K562 (cell line): ENCODE measurements at regions not wholly inside any gene's neighbourhood (a gene's known extent, or its start where the extent isn't known, plus 50 kb on each side); places are given as distances from the start of the nearest gene placed in this dataset.
A peak's percentile ranks its signal among the peaks of the same experiment; 100 is the strongest.

Source experiments
- ATAC-seq: fragments of 200-7000 bp; cut with Tn5 transposase; 3 replicates; pipeline ENCODE4 v1.9.1; 2020; ENCODE audit warnings: moderate library complexity
- BruUV-seq: library from RNA; stranded (reverse); fragments of 400-500 nt; replicated peaks from 2 replicates; lab custom pipeline; 2021; lab: Mats Ljungman, UMichigan
- CTCF ChIA-PET: fragments of 300-600 bp; formaldehyde crosslinking; extraction: SDS; loops from one replicate; lab custom pipeline; 2021; ENCODE audit warnings: low intra/inter-chr PET ratio; lab: Yijun Ruan, JAX
- POLR2A ChIA-PET: fragments of 300-600, 350-650 bp; sonication (Branson Sonifier 250); formaldehyde crosslinking; extraction: SDS; loops from one replicate; lab custom pipeline; 2021; ENCODE audit warnings: antibody characterized with exemption, inconsistent platforms; lab: Yijun Ruan, JAX
- DNase-seq, 4 experiments: peaks; one replicate each; pipeline versions ENCODE4 v3.0.0 to v3.0.0-alpha.2; 2011 to 2018; ENCODE audit warnings: low spot score in 3 of 4, mixed read lengths in 3 of 4; ENCODE audit errors: extremely low read depth in 1 of 4
- FAIRE-seq: peaks from 2 replicates; lab custom pipeline; 2011; peaks lifted over from hg19 to GRCh38; lab: Jason Lieb, UNC
- H2AFZ ChIP-seq: 2 replicates; pipeline ENCODE4 v1.6.0; 2011; ENCODE audit warnings: low read depth, low read length, control low read depth, inconsistent platforms
- H3K27ac ChIP-seq: fragments of 200-600 bp; 3 replicates; pipeline ENCODE4 v1.8.0; 2011; ENCODE audit warnings: low read depth, mild to moderate bottlenecking, control low read depth, inconsistent platforms, low read length, moderate library complexity, mixed read lengths; ENCODE audit errors: extremely low read depth
- H3K27me3 ChIP-seq, 2 experiments: fragments of 300-600 bp in 1 of 2; 2 replicates in 1 of 2; 3 replicates in 1 of 2; pipeline versions ENCODE4 v1.6.0 to v1.8.0; 2011; ENCODE audit warnings: inconsistent platforms in 2 of 2, low read length in 2 of 2, mild to moderate bottlenecking in 1 of 2, mixed read lengths in 1 of 2, moderate library complexity in 1 of 2; ENCODE audit not compliant: control insufficient read depth in 2 of 2, insufficient read depth in 2 of 2
- H3K36me3 ChIP-seq: fragments of 300-600 bp; 3 replicates; pipeline ENCODE4 v1.8.0; 2011; ENCODE audit warnings: mild to moderate bottlenecking, low read length, inconsistent platforms; ENCODE audit not compliant: control insufficient read depth, insufficient read depth
- H3K4me1 ChIP-seq, 2 experiments: fragments of 200-600 bp in 1 of 2; replicated peaks in 1 of 2; 2 replicates in 1 of 2; 3 replicates in 1 of 2; pipeline versions ENCODE4 v1.5.1 to v1.8.0; 2011; ENCODE audit warnings: inconsistent platforms in 2 of 2, low read length in 2 of 2, mild to moderate bottlenecking in 1 of 2, mixed read lengths in 1 of 2, moderate library complexity in 1 of 2; ENCODE audit not compliant: control insufficient read depth in 2 of 2, insufficient read depth in 2 of 2
- H3K4me2 ChIP-seq: 2 replicates; pipeline ENCODE4 v1.6.1; 2011; ENCODE audit warnings: low read length, control low read depth, inconsistent platforms, mixed read lengths; ENCODE audit not compliant: insufficient read depth
- H3K4me3 ChIP-seq: fragments of 200-600 bp; sonication (generic), shearing (Covaris generic); 2 replicates; pipeline ENCODE4 v1.5.1; 2016; ENCODE audit warnings: control low read depth, inconsistent platforms
- H3K79me2 ChIP-seq: fragments of 200-600 bp; 3 replicates; pipeline ENCODE4 v1.8.0; 2011; ENCODE audit warnings: low read length, inconsistent platforms; ENCODE audit not compliant: control insufficient read depth, insufficient read depth
- H3K9ac ChIP-seq, 2 experiments: 2 replicates each; pipeline versions ENCODE4 v1.6.0 to v1.6.1; 2011; ENCODE audit warnings: low read depth in 2 of 2, low read length in 2 of 2, control low read depth in 1 of 2, inconsistent platforms in 1 of 2, mild to moderate bottlenecking in 1 of 2, mixed read lengths in 1 of 2; ENCODE audit not compliant: insufficient read depth in 1 of 2
- H3K9me1 ChIP-seq: one replicate; pipeline ENCODE4 v1.6.0; 2011; ENCODE audit warnings: inconsistent platforms, mild to moderate bottlenecking, low read length, moderate library complexity; ENCODE audit not compliant: control insufficient read depth, insufficient read depth
- H3K9me3 ChIP-seq: replicated peaks from 2 replicates; pipeline ENCODE4 v1.5.1; 2011; ENCODE audit warnings: low read depth, low read length, inconsistent platforms; ENCODE audit not compliant: control insufficient read depth, insufficient read depth
- H4K20me1 ChIP-seq: replicated peaks from 2 replicates; pipeline ENCODE4 v1.6.1; 2011; ENCODE audit warnings: low read length, inconsistent platforms, mixed read lengths; ENCODE audit not compliant: control insufficient read depth, insufficient read depth
- C11orf30 ChIP-seq: fragments of 450-650 bp; IDR thresholded peaks from 2 replicates; pipeline ENCODE4 v1.6.1; 2016; ENCODE audit warnings: low read depth, mild to moderate bottlenecking
- CREBBP ChIP-seq: IDR thresholded peaks from one replicate; pipeline ENCODE4 v1.6.1; 2012; ENCODE audit warnings: low read depth, mild to moderate bottlenecking, control low read depth, inconsistent platforms, low read length
- HOXB6 ChIP-seq: fragments of 250-450 bp; sonication (Bioruptor Pico); IDR thresholded peaks from 2 replicates; pipeline ENCODE4 v1.5.1; 2022; ENCODE audit warnings: mild to moderate bottlenecking, borderline replicate concordance
- MAFF ChIP-seq: IDR thresholded peaks from 2 replicates; pipeline ENCODE4 v1.6.1; 2012; ENCODE audit warnings: low read length, improper control_type of control experiment
- MAFG ChIP-seq: fragments of 450-650 bp; conservative IDR thresholded peaks from 2 replicates; pipeline ENCODE4 v1.6.1; 2016; ENCODE audit warnings: missing genetic modification characterization, missing compliant biosample characterization
- MAFK ChIP-seq: IDR thresholded peaks from 2 replicates; pipeline ENCODE4 v1.6.1; 2011; ENCODE audit warnings: low read length, improper control_type of control experiment
- MEF2D ChIP-seq: conservative IDR thresholded peaks from 2 replicates; pipeline ENCODE4 v1.6.1; 2016; ENCODE audit warnings: low read depth, missing genetic modification characterization, missing compliant biosample characterization
- NELFE ChIP-seq: IDR thresholded peaks from 2 replicates; pipeline ENCODE4 v1.6.1; 2011; ENCODE audit warnings: mild to moderate bottlenecking; ENCODE audit not compliant: insufficient read depth, insufficient read length
- NEUROD1 ChIP-seq: fragments of 150-350 bp; IDR thresholded peaks from 2 replicates; pipeline ENCODE4 v1.6.1; 2014; ENCODE audit warnings: borderline replicate concordance, low read length, low read depth; ENCODE audit not compliant: partially characterized antibody
- NFXL1 ChIP-seq: fragments of 450-650 bp; formaldehyde crosslinking; IDR thresholded peaks from 2 replicates; pipeline ENCODE4 v1.4.0; 2021; ENCODE audit warnings: mild to moderate bottlenecking
- RFX1 ChIP-seq: fragments of 450-650 bp; IDR thresholded peaks from 2 replicates; pipeline ENCODE4 v1.6.1; 2016; ENCODE audit warnings: mild to moderate bottlenecking, moderate library complexity
- ZFP30 ChIP-seq: fragments of 250-450 bp; sonication (Bioruptor Pico); IDR thresholded peaks from 2 replicates; pipeline ENCODE4 v1.8.0; 2022; ENCODE audit warnings: moderate library complexity, mild to moderate bottlenecking, inconsistent platforms, borderline replicate concordance
- ZNF316 ChIP-seq: fragments of 450-650 bp; IDR thresholded peaks from 2 replicates; pipeline ENCODE4 v1.6.1; 2016
- ZNF551 ChIP-seq: fragments of 250-450 bp; sonication (Bioruptor Pico); IDR thresholded peaks from 2 replicates; pipeline ENCODE4 v1.5.0; 2021; ENCODE audit warnings: mild to moderate bottlenecking, moderate library complexity
- WGBS: fragments of 100-300 bp; shearing (Covaris generic); methylation state at CpG from one replicate; pipeline ENCODE4 v1.1.6; 2016; ENCODE audit warnings: low coverage, mixed read lengths; ENCODE audit not compliant: insufficient coverage; ENCODE audit errors: missing lambda C conversion rate; 5-methylcytosine and 5-hydroxymethylcytosine counted together
- in situ Hi-C: fragments of 300-500 bp; cut with MboI; formaldehyde crosslinking; loops from 4 replicates; pipeline ENCODE4 v1.15.0; 2018; ENCODE audit warnings: inconsistent platforms, mixed read lengths
- intact Hi-C: fragments of 100-400 bp; cut with micrococcal nuclease; formaldehyde crosslinking; loops from 2 replicates; pipeline ENCODE4 v1.14.2; 2022
- TF ChIP-seq, protein P1 (sequence below): fragments of 450-650 bp; formaldehyde crosslinking; IDR thresholded peaks from 2 replicates; pipeline ENCODE4 v1.4.0; 2020; ENCODE audit warnings: mild to moderate bottlenecking, moderate library complexity
- TF ChIP-seq, protein P2 (sequence below): sonication (generic); formaldehyde crosslinking; IDR thresholded peaks from 2 replicates; pipeline ENCODE4 v1.8.0; 2023; ENCODE audit warnings: mild to moderate bottlenecking, missing genetic modification reagents
- TF ChIP-seq, protein P3 (sequence below): fragments of 450-650 bp; formaldehyde crosslinking; IDR thresholded peaks from 2 replicates; pipeline ENCODE4 v1.4.0; 2020; ENCODE audit warnings: mild to moderate bottlenecking, mixed read lengths

DNA sequence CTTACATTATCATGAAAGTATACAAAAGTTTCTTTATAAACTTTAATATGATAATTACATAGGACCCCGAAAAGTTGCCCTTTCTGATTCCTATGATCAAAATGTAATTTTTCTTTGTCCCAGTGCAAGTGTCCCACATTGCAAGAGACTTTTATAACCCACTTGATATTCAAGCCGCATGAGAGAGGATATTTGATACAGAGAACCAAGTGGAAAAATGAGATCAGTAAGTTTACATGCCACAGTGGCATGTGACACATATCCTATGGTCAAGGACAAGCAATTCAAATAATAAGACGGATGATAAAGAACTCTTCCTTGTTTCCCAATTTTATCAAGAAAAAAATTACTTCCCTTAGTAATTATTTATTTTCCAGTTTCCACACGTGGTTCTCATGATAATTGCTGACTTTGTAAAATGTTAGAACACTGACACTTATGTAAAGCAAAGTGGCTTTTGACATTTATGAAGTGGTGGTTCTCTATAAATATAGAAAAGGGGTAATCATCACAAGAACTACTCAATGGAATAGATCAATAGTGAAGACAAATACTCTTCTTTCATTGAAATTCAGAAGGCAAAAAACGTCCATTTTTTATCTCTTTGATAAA lies 273.7 kb upstream of the NOCT start:
- FAIRE-seq = no peak
- Histone ChIP-seq H3K9me3 (no peaks in the 10 kb centered on the region), H3K27ac (no peak overlapping the region), H3K9me1 (no peaks in the 10 kb centered on the region), H3K4me2 (no peak overlapping the region), H3K9ac (no peak overlapping the region), H3K4me1 (no peaks in the 10 kb centered on the region), H2AFZ (no peak overlapping the region), H3K79me2 (no peaks in the 10 kb centered on the region), H3K4me3 (no peak overlapping the region)
- ChIA-PET POLR2A (no interaction called here), CTCF (no interaction called here)
- ATAC-seq = no peak
- intact Hi-C loops = no loop called here
- DNase-seq = no peak
- BruUV-seq = no TSS peak
- TF ChIP-seq C11orf30 (peak; percentile 67), CREBBP (no peak), ZNF316 (peak; percentile 85), ZNF551 (CRISPR knock-in tag) (no peak), ZFP30 (no peak), MEF2D (no peak), MAFK (peak; percentile 69; the same call in 1 of the 2 replicates), NFXL1 (no peak), MAFF (peak; percentile 75), RFX1 (peak; percentile 1; the same call in 1 of the 2 replicates), NELFE (no peak), MAFG (peak; percentile 60), HOXB6 (CRISPR knock-in tag) (no peak), NEUROD1 (no peak)
- TF ChIP-seq, protein P1, sequence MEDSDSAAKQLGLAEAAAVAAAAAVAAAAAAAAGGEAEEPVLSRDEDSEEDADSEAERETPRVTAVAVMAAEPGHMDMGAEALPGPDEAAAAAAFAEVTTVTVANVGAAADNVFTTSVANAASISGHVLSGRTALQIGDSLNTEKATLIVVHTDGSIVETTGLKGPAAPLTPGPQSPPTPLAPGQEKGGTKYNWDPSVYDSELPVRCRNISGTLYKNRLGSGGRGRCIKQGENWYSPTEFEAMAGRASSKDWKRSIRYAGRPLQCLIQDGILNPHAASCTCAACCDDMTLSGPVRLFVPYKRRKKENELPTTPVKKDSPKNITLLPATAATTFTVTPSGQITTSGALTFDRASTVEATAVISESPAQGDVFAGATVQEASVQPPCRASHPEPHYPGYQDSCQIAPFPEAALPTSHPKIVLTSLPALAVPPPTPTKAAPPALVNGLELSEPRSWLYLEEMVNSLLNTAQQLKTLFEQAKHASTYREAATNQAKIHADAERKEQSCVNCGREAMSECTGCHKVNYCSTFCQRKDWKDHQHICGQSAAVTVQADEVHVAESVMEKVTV (CRISPR knock-in tag) = no peak
- TF ChIP-seq, protein P2, sequence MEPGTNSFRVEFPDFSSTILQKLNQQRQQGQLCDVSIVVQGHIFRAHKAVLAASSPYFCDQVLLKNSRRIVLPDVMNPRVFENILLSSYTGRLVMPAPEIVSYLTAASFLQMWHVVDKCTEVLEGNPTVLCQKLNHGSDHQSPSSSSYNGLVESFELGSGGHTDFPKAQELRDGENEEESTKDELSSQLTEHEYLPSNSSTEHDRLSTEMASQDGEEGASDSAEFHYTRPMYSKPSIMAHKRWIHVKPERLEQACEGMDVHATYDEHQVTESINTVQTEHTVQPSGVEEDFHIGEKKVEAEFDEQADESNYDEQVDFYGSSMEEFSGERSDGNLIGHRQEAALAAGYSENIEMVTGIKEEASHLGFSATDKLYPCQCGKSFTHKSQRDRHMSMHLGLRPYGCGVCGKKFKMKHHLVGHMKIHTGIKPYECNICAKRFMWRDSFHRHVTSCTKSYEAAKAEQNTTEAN = no peak
- TF ChIP-seq, protein P3, sequence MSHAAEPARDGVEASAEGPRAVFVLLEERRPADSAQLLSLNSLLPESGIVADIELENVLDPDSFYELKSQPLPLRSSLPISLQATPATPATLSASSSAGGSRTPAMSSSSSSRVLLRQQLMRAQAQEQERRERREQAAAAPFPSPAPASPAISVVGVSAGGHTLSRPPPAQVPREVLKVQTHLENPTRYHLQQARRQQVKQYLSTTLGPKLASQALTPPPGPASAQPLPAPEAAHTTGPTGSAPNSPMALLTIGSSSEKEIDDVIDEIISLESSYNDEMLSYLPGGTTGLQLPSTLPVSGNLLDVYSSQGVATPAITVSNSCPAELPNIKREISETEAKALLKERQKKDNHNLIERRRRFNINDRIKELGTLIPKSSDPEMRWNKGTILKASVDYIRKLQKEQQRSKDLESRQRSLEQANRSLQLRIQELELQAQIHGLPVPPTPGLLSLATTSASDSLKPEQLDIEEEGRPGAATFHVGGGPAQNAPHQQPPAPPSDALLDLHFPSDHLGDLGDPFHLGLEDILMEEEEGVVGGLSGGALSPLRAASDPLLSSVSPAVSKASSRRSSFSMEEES (CRISPR knock-in tag) = no peak
- TF ChIP-seq, all 486 proteins: peak for 6
- Histone ChIP-seq H3K36me3 (no peaks in the 10 kb centered on the region), H4K20me1 (no peaks in the 10 kb centered on the region), H3K27me3 (peaks cover 7 to 14% of the 10 kb centered on the region in 2 experiments; a peak in 3 of 5 replicates)
- 0% methylated on average over 5 of the region's 5 CpGs for WGBS
- in situ Hi-C loops = no loop called here
